ENCODE measurements at regions not wholly inside any gene's neighbourhood (a gene's known extent, or its start where the extent isn't known, plus 50 kb on each side); places are given as distances from the start of the nearest gene placed in this dataset.

- CTCF ChIA-PET = no interaction called here
- DNase-seq = no peak
These were observed 565.7 kb upstream of the BTBD3 start for GRCh38 chr20:11352041-11352440.

GRCh38 chr20:11354846-11355245 lies 562.8 kb upstream of the BTBD3 start:
- no peak overlapping the region for H3K4me3 Mint-ChIP-seq
- CTCF ChIA-PET = no interaction called here
- H3K4me1 Mint-ChIP-seq (ENCODE audit: low read depth) = no peaks in the 10 kb centered on the region
- no peaks in the 10 kb centered on the region for H3K36me3 Mint-ChIP-seq (ENCODE audit: low read depth)
- no peaks in the 10 kb centered on the region for H3K9me3 Mint-ChIP-seq
- H3K27ac Mint-ChIP-seq = no peak overlapping the region
- intact Hi-C loops (cut with micrococcal nuclease) = no loop called here
- no peaks in the 10 kb centered on the region for H3K27me3 Mint-ChIP-seq (ENCODE audit: low read depth)
- no peak for DNase-seq

More at GRCh38 chr20:11352041-11352440, 565.7 kb upstream of the BTBD3 start:
- Mint-ChIP-seq H3K9me3 (peaks cover 4% of the 10 kb centered on the region), H3K4me3 (no peak overlapping the region), H3K27ac (no peak overlapping the region), H3K27me3 (ENCODE audit: low read depth) (no peaks in the 10 kb centered on the region), H3K36me3 (ENCODE audit: low read depth) (no peaks in the 10 kb centered on the region), H3K4me1 (ENCODE audit: low read depth) (no peaks in the 10 kb centered on the region)
- intact Hi-C loops (cut with micrococcal nuclease) = no loop called here

GRCh38 chr20:11355345-11355744 lies 562.3 kb upstream of the BTBD3 start:
- CTCF ChIA-PET = no interaction called here
- no peak for DNase-seq
- no peaks in the 10 kb centered on the region for H3K36me3 Mint-ChIP-seq (ENCODE audit: low read depth)
- no peaks in the 10 kb centered on the region for H3K9me3 Mint-ChIP-seq
- no peak overlapping the region for H3K4me3 Mint-ChIP-seq
- intact Hi-C loops (cut with micrococcal nuclease) = no loop called here
- H3K27ac Mint-ChIP-seq = no peak overlapping the region
- no peaks in the 10 kb centered on the region for H3K27me3 Mint-ChIP-seq (ENCODE audit: low read depth)
- H3K4me1 Mint-ChIP-seq (ENCODE audit: low read depth) = no peaks in the 10 kb centered on the region

- H3K4me1 Mint-ChIP-seq (ENCODE audit: low read depth) = no peaks in the 10 kb centered on the region
- intact Hi-C loops (cut with micrococcal nuclease) = no loop called here
- no peak for DNase-seq
- no peaks in the 10 kb centered on the region for H3K36me3 Mint-ChIP-seq (ENCODE audit: low read depth)
- no peak overlapping the region for H3K27ac Mint-ChIP-seq
- CTCF ChIA-PET = no interaction called here
- no peak overlapping the region for H3K4me3 Mint-ChIP-seq
- no peaks in the 10 kb centered on the region for H3K9me3 Mint-ChIP-seq
- no peaks in the 10 kb centered on the region for H3K27me3 Mint-ChIP-seq (ENCODE audit: low read depth)
These were observed 561.6 kb upstream of the BTBD3 start for GRCh38 chr20:11356061-11356460.

GRCh38 chr20:11362450-11362849 lies 555.2 kb upstream of the BTBD3 start:
- CTCF ChIA-PET = no interaction called here
- Mint-ChIP-seq H3K27ac (no peak overlapping the region), H3K27me3 (ENCODE audit: low read depth) (no peaks in the 10 kb centered on the region), H3K4me3 (no peak overlapping the region), H3K9me3 (peaks cover 10% of the 10 kb centered on the region), H3K36me3 (ENCODE audit: low read depth) (no peaks in the 10 kb centered on the region), H3K4me1 (ENCODE audit: low read depth) (no peaks in the 10 kb centered on the region)
- intact Hi-C loops (cut with micrococcal nuclease) = no loop called here
- no peak for DNase-seq

GRCh38 chr20:11364736-11365135 lies 553.0 kb upstream of the BTBD3 start:
- CTCF ChIA-PET = no interaction called here
- no peak for DNase-seq
- no peaks in the 10 kb centered on the region for H3K27me3 Mint-ChIP-seq (ENCODE audit: low read depth)
- H3K36me3 Mint-ChIP-seq (ENCODE audit: low read depth) = no peaks in the 10 kb centered on the region
- peaks cover 10% of the 10 kb centered on the region for H3K9me3 Mint-ChIP-seq
- H3K4me1 Mint-ChIP-seq (ENCODE audit: low read depth) = no peaks in the 10 kb centered on the region
- H3K27ac Mint-ChIP-seq = no peak overlapping the region
- H3K4me3 Mint-ChIP-seq = no peak overlapping the region
- intact Hi-C loops (cut with micrococcal nuclease) = no loop called here

GRCh38 chr20:11366660-11367059 lies 551.0 kb upstream of the BTBD3 start:
- H3K4me1 Mint-ChIP-seq (ENCODE audit: low read depth) = no peaks in the 10 kb centered on the region
- H3K36me3 Mint-ChIP-seq (ENCODE audit: low read depth) = no peaks in the 10 kb centered on the region
- H3K27ac Mint-ChIP-seq = no peak overlapping the region
- peaks cover 7% of the 10 kb centered on the region for H3K9me3 Mint-ChIP-seq
- intact Hi-C loops (cut with micrococcal nuclease) = no loop called here
- DNase-seq = no peak
- no peak overlapping the region for H3K4me3 Mint-ChIP-seq
- no peaks in the 10 kb centered on the region for H3K27me3 Mint-ChIP-seq (ENCODE audit: low read depth)
- CTCF ChIA-PET = no interaction called here

GRCh38 chr20:11368499-11368898 lies 549.2 kb upstream of the BTBD3 start:
- no peaks in the 10 kb centered on the region for H3K9me3 Mint-ChIP-seq
- CTCF ChIA-PET = no interaction called here
- no peak for DNase-seq
- no peak overlapping the region for H3K4me3 Mint-ChIP-seq
- no peaks in the 10 kb centered on the region for H3K27me3 Mint-ChIP-seq (ENCODE audit: low read depth)
- H3K27ac Mint-ChIP-seq = no peak overlapping the region
- H3K36me3 Mint-ChIP-seq (ENCODE audit: low read depth) = no peaks in the 10 kb centered on the region
- no peaks in the 10 kb centered on the region for H3K4me1 Mint-ChIP-seq (ENCODE audit: low read depth)
- intact Hi-C loops (cut with micrococcal nuclease) = no loop called here

- Mint-ChIP-seq H3K4me3 (no peak overlapping the region), H3K36me3 (ENCODE audit: low read depth) (no peaks in the 10 kb centered on the region), H3K27me3 (ENCODE audit: low read depth) (no peaks in the 10 kb centered on the region), H3K4me1 (ENCODE audit: low read depth) (no peaks in the 10 kb centered on the region), H3K9me3 (no peaks in the 10 kb centered on the region), H3K27ac (no peak overlapping the region)
- CTCF ChIA-PET = no interaction called here
- intact Hi-C loops (cut with micrococcal nuclease) = no loop called here
- no peak for DNase-seq
These were observed 548.6 kb upstream of the BTBD3 start for GRCh38 chr20:11368965-11369711.

GRCh38 chr20:11371831-11372230 lies 545.9 kb upstream of the BTBD3 start:
- H3K36me3 Mint-ChIP-seq (ENCODE audit: low read depth) = no peaks in the 10 kb centered on the region
- no peak overlapping the region for H3K27ac Mint-ChIP-seq
- H3K9me3 Mint-ChIP-seq = no peaks in the 10 kb centered on the region
- H3K27me3 Mint-ChIP-seq (ENCODE audit: low read depth) = no peaks in the 10 kb centered on the region
- CTCF ChIA-PET = interaction anchor here (0.7 kb wide), 1 partner anchor 640 kb away, joined by 3 read pairs; no protein-coding TSS in a partner anchor
- intact Hi-C loops (cut with micrococcal nuclease) = no loop called here
- DNase-seq = no peak
- no peak overlapping the region for H3K4me3 Mint-ChIP-seq
- no peaks in the 10 kb centered on the region for H3K4me1 Mint-ChIP-seq (ENCODE audit: low read depth)

GRCh38 chr20:11372876-11373790 lies 544.6 kb upstream of the BTBD3 start:
- no peak overlapping the region for H3K4me3 Mint-ChIP-seq

GRCh38 chr20:11375335-11375734 lies 542.4 kb upstream of the BTBD3 start:
- Mint-ChIP-seq H3K27me3 (ENCODE audit: low read depth) (no peaks in the 10 kb centered on the region), H3K9me3 (no peaks in the 10 kb centered on the region), H3K27ac (no peak overlapping the region), H3K36me3 (ENCODE audit: low read depth) (no peaks in the 10 kb centered on the region), H3K4me3 (no peak overlapping the region), H3K4me1 (ENCODE audit: low read depth) (no peaks in the 10 kb centered on the region)
- intact Hi-C loops (cut with micrococcal nuclease) = no loop called here
- CTCF ChIA-PET = no interaction called here
- no peak for DNase-seq

More at GRCh38 chr20:11372876-11373790, 544.6 kb upstream of the BTBD3 start:
- H3K27me3 Mint-ChIP-seq (ENCODE audit: low read depth) = no peaks in the 10 kb centered on the region
- no peaks in the 10 kb centered on the region for H3K4me1 Mint-ChIP-seq (ENCODE audit: low read depth)
- H3K9me3 Mint-ChIP-seq = no peaks in the 10 kb centered on the region
- DNase-seq = no peak
- CTCF ChIA-PET = no interaction called here
- H3K27ac Mint-ChIP-seq = no peak overlapping the region
- H3K36me3 Mint-ChIP-seq (ENCODE audit: low read depth) = no peaks in the 10 kb centered on the region
- intact Hi-C loops (cut with micrococcal nuclease) = no loop called here

GRCh38 chr20:11375966-11376365 lies 541.7 kb upstream of the BTBD3 start:
- CTCF ChIA-PET = no interaction called here
- Mint-ChIP-seq H3K27me3 (ENCODE audit: low read depth) (no peaks in the 10 kb centered on the region), H3K4me3 (no peak overlapping the region), H3K4me1 (ENCODE audit: low read depth) (no peaks in the 10 kb centered on the region), H3K36me3 (ENCODE audit: low read depth) (no peaks in the 10 kb centered on the region), H3K9me3 (no peaks in the 10 kb centered on the region), H3K27ac (no peak overlapping the region)
- intact Hi-C loops (cut with micrococcal nuclease) = no loop called here
- no peak for DNase-seq

All from activated naive CD4-positive, alpha-beta T cell treated with anti-CD3 and anti-CD28 coated beads for 36 hours (primary cell).